H1 (cell line): ENCODE measurements at regions not wholly inside any gene's neighbourhood (a gene's known extent, or its start where the extent isn't known, plus 50 kb on each side); places are given as distances from the start of the nearest gene placed in this dataset.

Experiments
- CTCF ChIA-PET: fragments of 300-600 bp; sonication (Branson Sonifier 250); formaldehyde crosslinking; loops from one replicate; lab custom pipeline; 2021; ENCODE audit not compliant: partially characterized antibody; lab: Charles Lee
- POLR2A ChIA-PET: fragments of 300-600 bp; sonication (Branson Sonifier 250); formaldehyde crosslinking; loops from one replicate; lab custom pipeline; 2021; ENCODE audit warnings: inconsistent platforms; ENCODE audit not compliant: partially characterized antibody; lab: Charles Lee
- DNase-seq, 2 experiments: peaks; one replicate each; pipeline versions ENCODE4 v3.0.0 to v3.0.0-alpha.2; 2010 to 2022; ENCODE audit warnings: low spot score in 2 of 2, low read depth in 1 of 2, mixed read lengths in 1 of 2
- FAIRE-seq: peaks from 2 replicates; lab custom pipeline; 2011; peaks lifted over from hg19 to GRCh38; lab: Jason Lieb, UNC
- H2AFZ ChIP-seq: 2 replicates; pipeline ENCODE4 v1.8.1; 2012; ENCODE audit warnings: low read length, inconsistent platforms
- H2AK5ac ChIP-seq: 2 replicates; pipeline ENCODE4 v1.6.1; 2013; ENCODE audit warnings: low read depth, low read length
- H2BK120ac ChIP-seq: replicated peaks from 2 replicates; pipeline ENCODE3; 2013; ENCODE audit warnings: low read depth, low read length, inconsistent platforms
- H2BK12ac ChIP-seq: 2 replicates; pipeline ENCODE4 v1.6.1; 2013; ENCODE audit warnings: low read depth, low read length
- H2BK15ac ChIP-seq: 2 replicates; pipeline ENCODE4 v1.6.1; 2013; ENCODE audit warnings: low read length
- H2BK20ac ChIP-seq: 2 replicates; pipeline ENCODE4 v1.6.1; 2013; ENCODE audit warnings: low read length
- H2BK5ac ChIP-seq: 2 replicates; pipeline ENCODE4 v1.6.1; 2013; ENCODE audit warnings: low read depth, low read length
- H3K14ac ChIP-seq: 2 replicates; pipeline ENCODE4 v1.6.1; 2013; ENCODE audit warnings: inconsistent platforms; ENCODE audit not compliant: insufficient read length
- H3K18ac ChIP-seq: 2 replicates; pipeline ENCODE4 v1.6.1; 2013; ENCODE audit warnings: low read length; ENCODE audit errors: extremely low read depth
- H3K23ac ChIP-seq: 2 replicates; pipeline ENCODE4 v1.6.1; 2013; ENCODE audit warnings: inconsistent platforms; ENCODE audit not compliant: insufficient read length
- H3K23me2 ChIP-seq: 2 replicates; pipeline ENCODE4 v1.6.1; 2013; ENCODE audit warnings: low read depth, low read length
- H3K27ac ChIP-seq: 2 replicates; pipeline ENCODE4 v1.6.1; 2011; ENCODE audit warnings: low read depth, low read length, inconsistent platforms
- H3K27me3 ChIP-seq, 4 experiments: replicated peaks in 1 of 4; 1 replicate in 1 of 4; 2 replicates in 3 of 4; pipeline versions ENCODE4 v1.6.1 to v1.8.1; 2011 to 2013; ENCODE audit warnings: low read length in 3 of 4, mild to moderate bottlenecking in 3 of 4, inconsistent platforms in 2 of 4, mixed read lengths in 2 of 4, moderate library complexity in 1 of 4; ENCODE audit not compliant: control insufficient read depth in 3 of 4, insufficient read depth in 3 of 4; ENCODE audit errors: extremely low read depth in 1 of 4
- H3K36me3 ChIP-seq, 4 experiments: 2 replicates each; pipeline versions ENCODE4 v1.6.1 to v1.8.1; 2011 to 2013; ENCODE audit warnings: mild to moderate bottlenecking in 4 of 4, low read length in 3 of 4, moderate library complexity in 2 of 4, control low read depth in 1 of 4, inconsistent platforms in 1 of 4; ENCODE audit not compliant: insufficient read depth in 4 of 4, control insufficient read depth in 2 of 4
- H3K4ac ChIP-seq: replicated peaks from 2 replicates; pipeline ENCODE3; 2013; ENCODE audit warnings: low read length, low read depth, mixed read lengths, inconsistent platforms; ENCODE audit not compliant: insufficient read length
- H3K4me1 ChIP-seq, 4 experiments: replicated peaks in 1 of 4; 1 replicate in 1 of 4; 2 replicates in 3 of 4; pipeline versions ENCODE4 v1.6.1 to v1.8.1; 2011 to 2013; ENCODE audit warnings: low read length in 3 of 4, inconsistent platforms in 2 of 4, mixed read lengths in 1 of 4; ENCODE audit not compliant: insufficient read depth in 4 of 4, control insufficient read depth in 3 of 4
- H3K4me2 ChIP-seq, 2 experiments: 2 replicates each; pipeline versions ENCODE4 v1.6.1 to v1.8.1; 2011 to 2013; ENCODE audit warnings: low read depth in 2 of 2, low read length in 2 of 2, control low read depth in 1 of 2, inconsistent platforms in 1 of 2, mild to moderate bottlenecking in 1 of 2; ENCODE audit not compliant: insufficient read depth in 1 of 2
- H3K4me3 ChIP-seq, 4 experiments: fragments of 200-600, 300-600 bp in 1 of 4; sonication (generic), shearing (Covaris generic), sonication (Bioruptor Twin) in 1 of 4; 2 replicates each; pipeline versions ENCODE4 v1.5.1 to v1.8.1; 2011 to 2016; ENCODE audit warnings: low read length in 4 of 4, low read depth in 3 of 4, control low read depth in 2 of 4, inconsistent platforms in 2 of 4, mild to moderate bottlenecking in 2 of 4, mixed read lengths in 1 of 4, moderate library complexity in 1 of 4; ENCODE audit not compliant: insufficient read depth in 2 of 4; ENCODE audit errors: extremely low read depth in 1 of 4
- H3K56ac ChIP-seq: replicated peaks from 2 replicates; pipeline ENCODE3; 2013; ENCODE audit warnings: low read depth, mild to moderate bottlenecking, mixed read lengths, low read length, inconsistent platforms; ENCODE audit not compliant: insufficient read length
- H3K79me1 ChIP-seq: 2 replicates; pipeline ENCODE4 v1.6.1; 2013; ENCODE audit warnings: low read depth, low read length, control low read depth
- H3K79me2 ChIP-seq, 2 experiments: 2 replicates each; pipeline versions ENCODE4 v1.6.1 to v1.8.1; 2012 to 2013; ENCODE audit warnings: low read length in 2 of 2, mild to moderate bottlenecking in 2 of 2, inconsistent platforms in 1 of 2; ENCODE audit not compliant: insufficient read depth in 2 of 2, control insufficient read depth in 1 of 2
- H3K9ac ChIP-seq, 4 experiments: replicated peaks in 1 of 4; 1 replicate in 1 of 4; 2 replicates in 3 of 4; pipeline versions ENCODE4 v1.6.1 to v1.8.1; 2011 to 2013; ENCODE audit warnings: low read depth in 3 of 4, low read length in 3 of 4, control low read depth in 2 of 4, mild to moderate bottlenecking in 2 of 4, moderate library complexity in 2 of 4, inconsistent platforms in 1 of 4; ENCODE audit errors: extremely low read depth in 1 of 4
- H3K9me3 ChIP-seq, 2 experiments: 2 replicates each; pipeline versions ENCODE4 v1.6.1 to v1.8.1; 2012 to 2013; ENCODE audit warnings: mild to moderate bottlenecking in 2 of 2, moderate library complexity in 2 of 2, control low read depth in 1 of 2, inconsistent platforms in 1 of 2, low read depth in 1 of 2, low read length in 1 of 2, mixed read lengths in 1 of 2; ENCODE audit not compliant: insufficient read depth in 2 of 2
- H4K20me1 ChIP-seq, 2 experiments: replicated peaks in 1 of 2; 2 replicates each; pipeline versions ENCODE3 to v1.8.1; 2011 to 2013; ENCODE audit warnings: inconsistent platforms in 2 of 2, low read length in 2 of 2, mild to moderate bottlenecking in 1 of 2; ENCODE audit not compliant: insufficient read depth in 2 of 2, control insufficient read depth in 1 of 2
- H4K5ac ChIP-seq: 2 replicates; pipeline ENCODE4 v1.6.1; 2013; ENCODE audit warnings: low read length, low read depth, mixed read lengths, inconsistent platforms; ENCODE audit not compliant: insufficient read length
- H4K8ac ChIP-seq: 2 replicates; pipeline ENCODE4 v1.8.0; 2013; ENCODE audit warnings: mild to moderate bottlenecking, moderate library complexity, low read length, inconsistent platforms; ENCODE audit not compliant: insufficient read depth; ENCODE audit errors: extremely low read depth
- H4K91ac ChIP-seq: replicated peaks from 2 replicates; pipeline ENCODE3; 2013; ENCODE audit warnings: low read length, mixed read lengths, inconsistent platforms; ENCODE audit not compliant: insufficient read length
- NRF1 ChIP-seq: IDR thresholded peaks from 2 replicates; pipeline ENCODE4 v1.6.1; 2011; ENCODE audit warnings: mild to moderate bottlenecking, low read depth, low read length, improper control_type of control experiment
- TAF1 ChIP-seq: IDR thresholded peaks from 2 replicates; pipeline ENCODE4 v1.6.1; 2011; ENCODE audit warnings: mild to moderate bottlenecking, low read depth, low read length
- WGBS, 2 experiments: shearing (Covaris generic) in 1 of 2; methylation state at CpG; one replicate each; pipeline versions ENCODE4 v1.1.6 to v1.1.7; 2013 to 2015; ENCODE audit warnings: low lambda C conversion rate in 2 of 2, mixed read lengths in 2 of 2, inconsistent platforms in 1 of 2, low coverage in 1 of 2, missing lambda C conversion rate in 1 of 2; ENCODE audit not compliant: insufficient replicate concordance in 2 of 2, insufficient coverage in 1 of 2, insufficient read length in 1 of 2; ENCODE audit errors: extremely low coverage in 1 of 2, missing lambda C conversion rate in 1 of 2; 5-methylcytosine and 5-hydroxymethylcytosine counted together

GRCh38 chr13:64007339-64007738, 2591.7 kb upstream of the PCDH20 start:
- ChIA-PET CTCF (no interaction called here), POLR2A (no interaction called here)
- Histone ChIP-seq H3K4me1 (no peaks in the 10 kb centered on the region), H3K4me3 (no peak overlapping the region), H3K23ac (no peak overlapping the region), H3K79me1 (no peaks in the 10 kb centered on the region), H2BK15ac (no peak overlapping the region), H3K27ac (no peak overlapping the region), H3K36me3 (no peaks in the 10 kb centered on the region), H3K4me2 (no peak overlapping the region), H4K20me1 (no peaks in the 10 kb centered on the region), H2BK12ac (no peak overlapping the region), H3K14ac (no peak overlapping the region), H2BK20ac (no peak overlapping the region), H4K8ac (no peak overlapping the region), H3K23me2 (no peaks in the 10 kb centered on the region), H2AK5ac (no peak overlapping the region), H2AFZ (no peak overlapping the region), H3K27me3 (peaks cover 0 to 1% (median 0%) of the 10 kb centered on the region in 4 experiments; a peak in 1 of 7 replicates), H3K79me2 (no peaks in the 10 kb centered on the region), H4K5ac (no peak overlapping the region), H3K4ac (no peak overlapping the region), H3K9ac (no peak overlapping the region), H3K56ac (no peak overlapping the region), H2BK120ac (no peak overlapping the region), H3K18ac (no peak overlapping the region), H2BK5ac (no peak overlapping the region), H3K9me3 (no peaks in the 10 kb centered on the region), H4K91ac (no peak overlapping the region)
- DNase-seq: no peak
- 94% methylated on average over 1 of the region's 1 CpG; no CpG with 5 or more reads in 1 of the 2 experiments for WGBS, 2 experiments
- TF ChIP-seq TAF1 (no peak), NRF1 (no peak)
- no peak for FAIRE-seq
